ENCODE measurements at regions not wholly inside any gene's neighbourhood (a gene's known extent, or its start where the extent isn't known, plus 50 kb on each side); places are given as distances from the start of the nearest gene placed in this dataset.
"Not testable (repeated sequence)": the region's sequence is repeated elsewhere in the genome, so short reads cannot be mapped to it uniquely, and the experiment has no call there.

DNA sequence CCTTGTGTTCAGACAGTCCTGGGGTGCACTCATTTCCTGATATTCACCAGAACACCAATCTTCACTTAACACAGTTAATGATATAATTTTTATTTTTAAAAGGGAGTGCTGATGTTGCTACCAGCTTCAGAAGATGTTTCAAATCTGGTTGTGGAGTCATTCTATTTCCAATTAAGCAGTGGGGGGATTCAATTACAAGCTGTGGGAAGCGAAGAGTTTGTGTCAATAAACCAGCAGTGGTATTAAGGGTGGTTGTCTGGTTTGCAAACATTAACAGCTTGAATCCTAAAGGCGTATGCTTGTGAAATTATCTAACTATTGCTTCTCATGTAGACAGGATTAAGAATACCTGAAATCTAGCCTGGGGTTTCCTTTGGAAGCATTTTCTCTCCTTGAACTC lies 1637.5 kb upstream of the GOT2 start:
- no peaks in the 10 kb centered on the region for H3K9me3 ChIP-seq
- H3K27me3 ChIP-seq, result no peaks in the 10 kb centered on the region
- TF ChIP-seq EP300 (IDR thresholded peaks at IDR 0.05), result no peak
- TF ChIP-seq, protein P1, sequence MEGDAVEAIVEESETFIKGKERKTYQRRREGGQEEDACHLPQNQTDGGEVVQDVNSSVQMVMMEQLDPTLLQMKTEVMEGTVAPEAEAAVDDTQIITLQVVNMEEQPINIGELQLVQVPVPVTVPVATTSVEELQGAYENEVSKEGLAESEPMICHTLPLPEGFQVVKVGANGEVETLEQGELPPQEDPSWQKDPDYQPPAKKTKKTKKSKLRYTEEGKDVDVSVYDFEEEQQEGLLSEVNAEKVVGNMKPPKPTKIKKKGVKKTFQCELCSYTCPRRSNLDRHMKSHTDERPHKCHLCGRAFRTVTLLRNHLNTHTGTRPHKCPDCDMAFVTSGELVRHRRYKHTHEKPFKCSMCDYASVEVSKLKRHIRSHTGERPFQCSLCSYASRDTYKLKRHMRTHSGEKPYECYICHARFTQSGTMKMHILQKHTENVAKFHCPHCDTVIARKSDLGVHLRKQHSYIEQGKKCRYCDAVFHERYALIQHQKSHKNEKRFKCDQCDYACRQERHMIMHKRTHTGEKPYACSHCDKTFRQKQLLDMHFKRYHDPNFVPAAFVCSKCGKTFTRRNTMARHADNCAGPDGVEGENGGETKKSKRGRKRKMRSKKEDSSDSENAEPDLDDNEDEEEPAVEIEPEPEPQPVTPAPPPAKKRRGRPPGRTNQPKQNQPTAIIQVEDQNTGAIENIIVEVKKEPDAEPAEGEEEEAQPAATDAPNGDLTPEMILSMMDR (IDR thresholded peaks at IDR 0.05), result no peak
- TF ChIP-seq POLR2A (IDR thresholded peaks at IDR 0.05), result no peak
- TF ChIP-seq POLR2AphosphoS5 (IDR thresholded peaks at IDR 0.05), result no peak
- WGBS, result 88% methylated on average over 2 of the region's 2 CpGs
- no peaks in the 10 kb centered on the region for H3K4me1 ChIP-seq
- H3K27ac ChIP-seq, result no peak overlapping the region
- H3K4me3 ChIP-seq, result no peak overlapping the region
- DNase-seq (ENCODE audit: low spot score in 2 of 2), result no peak
- H3K36me3 ChIP-seq, result no peaks in the 10 kb centered on the region

DNA sequence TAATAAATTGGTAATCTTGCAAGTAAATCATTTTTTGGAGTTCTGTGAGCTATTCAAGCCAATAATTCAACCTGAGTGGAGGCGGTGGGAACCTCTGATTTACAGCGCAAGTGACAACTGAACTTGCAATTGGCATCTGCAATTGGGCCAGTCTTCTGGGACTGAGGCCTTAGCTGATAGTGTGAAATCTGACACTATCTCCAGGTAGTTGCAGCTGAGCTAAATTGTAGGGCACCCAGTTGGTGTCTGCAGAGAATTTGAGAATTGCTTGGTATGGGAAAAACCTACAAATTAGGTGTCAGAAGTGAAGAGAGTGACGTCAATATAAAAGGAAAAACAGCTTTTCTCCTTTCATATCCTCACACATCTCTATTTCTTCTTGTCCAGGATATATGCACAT lies 1633.6 kb upstream of the GOT2 start:
- Histone ChIP-seq H3K4me1 (no peaks in the 10 kb centered on the region), H3K27me3 (no peaks in the 10 kb centered on the region), H3K36me3 (no peaks in the 10 kb centered on the region), H3K27ac (no peak overlapping the region), H3K4me3 (no peak overlapping the region), H3K9me3 (no peaks in the 10 kb centered on the region)
- TF ChIP-seq POLR2AphosphoS5 (IDR thresholded peaks at IDR 0.05), result no peak
- no peak for TF ChIP-seq EP300 (IDR thresholded peaks at IDR 0.05)
- TF ChIP-seq POLR2A (IDR thresholded peaks at IDR 0.05), result no peak
- TF ChIP-seq, protein P1 (IDR thresholded peaks at IDR 0.05), result no peak
- WGBS, result 81% methylated on average over 3 of the region's 3 CpGs
- DNase-seq (ENCODE audit: low spot score in 2 of 2), result no peak

DNA sequence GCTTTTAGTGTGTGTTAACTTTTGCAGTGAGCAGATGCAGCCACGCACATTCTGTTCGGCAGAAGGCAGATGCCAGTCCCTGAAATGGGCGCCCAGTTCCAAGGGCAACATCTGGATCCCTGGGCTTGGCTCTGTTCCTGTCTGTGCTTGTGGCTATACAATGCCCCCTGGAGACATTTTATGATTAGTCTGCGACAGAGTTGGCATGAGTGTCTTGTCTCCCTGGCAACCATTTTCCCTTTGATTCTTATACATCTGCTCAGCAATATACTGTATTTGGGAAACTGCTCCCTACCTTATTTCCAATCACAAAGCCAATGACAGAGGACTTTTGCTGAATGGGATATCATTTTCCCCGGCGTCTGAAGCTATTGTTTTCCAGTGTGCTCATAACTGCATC lies 1629.5 kb upstream of the GOT2 start:
- no peaks in the 10 kb centered on the region for H3K4me1 ChIP-seq
- no peak overlapping the region for H3K4me3 ChIP-seq
- no peaks in the 10 kb centered on the region for H3K9me3 ChIP-seq
- 57% methylated on average over 6 of the region's 6 CpGs for WGBS
- TF ChIP-seq POLR2AphosphoS5 (IDR thresholded peaks at IDR 0.05) (no peak), POLR2A (IDR thresholded peaks at IDR 0.05) (no peak), EP300 (IDR thresholded peaks at IDR 0.05) (no peak)
- TF ChIP-seq, protein P1 (IDR thresholded peaks at IDR 0.05), result no peak
- no peaks in the 10 kb centered on the region for H3K36me3 ChIP-seq
- no peak overlapping the region for H3K27ac ChIP-seq
- no peaks in the 10 kb centered on the region for H3K27me3 ChIP-seq
- DNase-seq (ENCODE audit: low spot score in 2 of 2), result no peak

DNA sequence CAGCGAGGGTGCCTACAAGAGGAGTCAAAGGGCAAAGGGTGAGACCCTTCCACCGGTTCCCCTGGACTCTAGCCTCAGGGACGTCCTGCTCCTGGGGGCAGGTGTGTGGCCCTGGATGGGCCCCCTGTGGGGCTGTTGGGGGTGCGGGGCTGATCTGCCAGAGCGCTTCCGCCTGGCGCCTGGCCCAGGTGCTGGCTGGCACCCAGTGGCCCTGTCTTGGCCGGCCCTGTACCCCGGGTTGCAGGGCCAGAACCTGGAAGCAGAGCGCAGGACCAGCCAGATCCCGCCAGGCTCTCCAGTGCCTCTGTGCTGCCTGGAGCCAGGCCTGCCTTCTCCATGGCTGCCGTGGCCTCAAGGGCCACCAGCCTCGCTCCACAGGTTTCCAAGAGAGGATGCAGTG lies 1625.8 kb upstream of the GOT2 start:
- DNase-seq (ENCODE audit: low spot score in 2 of 2); H3K4me3 ChIP-seq; H3K9me3 ChIP-seq; H3K4me1 ChIP-seq; H3K27me3 ChIP-seq; H3K27ac ChIP-seq; H3K36me3 ChIP-seq: not testable (repeated sequence)
- WGBS, result 91% methylated on average over 3 of the region's 13 CpGs

DNA sequence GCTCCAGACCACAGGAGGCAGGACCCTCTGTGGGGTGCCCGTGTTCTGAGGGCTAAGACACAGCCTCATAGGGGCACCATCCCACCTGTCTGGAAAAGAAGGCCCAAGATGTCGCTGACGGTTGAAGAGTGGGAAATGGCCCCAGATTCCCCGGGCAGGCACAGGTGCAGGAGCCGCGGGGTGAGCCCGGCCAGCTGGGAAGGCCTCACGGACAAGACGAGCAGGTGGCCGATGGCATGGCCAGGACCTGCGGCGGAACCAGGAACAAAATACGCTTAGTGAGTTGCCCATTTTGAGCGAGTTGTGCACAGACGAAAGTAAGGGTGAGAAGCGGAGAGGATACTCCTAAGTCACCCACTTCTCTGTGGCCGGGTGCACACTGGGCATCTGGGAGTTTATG lies 1625.3 kb upstream of the GOT2 start:
- not testable (repeated sequence) for DNase-seq (ENCODE audit: low spot score in 2 of 2); H3K27ac ChIP-seq
- WGBS, result 95% methylated on average over 15 of the region's 17 CpGs

DNA sequence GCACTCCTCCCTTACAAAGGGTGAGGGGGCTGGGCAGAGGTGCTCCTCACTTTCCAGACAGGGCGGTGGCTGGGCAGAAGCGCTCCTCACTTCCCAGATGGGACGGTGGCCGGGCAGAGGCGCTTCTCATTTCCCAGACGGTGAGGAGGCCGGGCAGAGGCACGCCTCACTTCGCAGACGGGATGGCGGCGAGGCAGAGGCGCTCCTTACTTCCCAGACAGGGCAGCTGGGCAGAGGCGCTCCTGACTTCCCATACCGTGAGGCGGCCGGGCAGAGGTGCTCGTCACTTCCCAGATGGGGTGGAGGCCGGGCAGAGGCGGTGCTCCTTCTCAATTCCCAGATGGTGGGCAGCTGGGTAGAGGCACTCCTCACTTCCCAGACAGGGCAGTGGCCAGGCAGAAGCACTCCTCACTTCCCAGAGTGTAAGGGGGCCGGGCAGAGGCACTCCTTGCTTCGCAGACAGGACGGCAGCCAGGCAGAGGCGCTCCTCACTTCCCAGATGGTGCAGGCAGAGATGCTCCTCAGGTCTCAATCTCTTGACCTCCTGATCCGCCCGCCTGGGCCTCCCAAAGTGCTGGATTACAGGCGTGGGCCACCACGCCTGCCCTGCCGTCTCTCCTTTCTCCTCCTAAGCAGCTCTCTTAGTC lies 1623.9 kb upstream of the GOT2 start:
- WGBS, result 95% methylated on average over 23 of the region's 29 CpGs
- DNase-seq (ENCODE audit: low spot score in 2 of 2); H3K9me3 ChIP-seq; H3K27ac ChIP-seq; H3K4me3 ChIP-seq; H3K27me3 ChIP-seq; H3K36me3 ChIP-seq; H3K4me1 ChIP-seq: not testable (repeated sequence)

More for the DNA sequence above, 1625.3 kb upstream of the GOT2 start:
- not testable (repeated sequence) for H3K36me3 ChIP-seq, H3K27me3 ChIP-seq, H3K4me1 ChIP-seq, H3K9me3 ChIP-seq, H3K4me3 ChIP-seq

DNA sequence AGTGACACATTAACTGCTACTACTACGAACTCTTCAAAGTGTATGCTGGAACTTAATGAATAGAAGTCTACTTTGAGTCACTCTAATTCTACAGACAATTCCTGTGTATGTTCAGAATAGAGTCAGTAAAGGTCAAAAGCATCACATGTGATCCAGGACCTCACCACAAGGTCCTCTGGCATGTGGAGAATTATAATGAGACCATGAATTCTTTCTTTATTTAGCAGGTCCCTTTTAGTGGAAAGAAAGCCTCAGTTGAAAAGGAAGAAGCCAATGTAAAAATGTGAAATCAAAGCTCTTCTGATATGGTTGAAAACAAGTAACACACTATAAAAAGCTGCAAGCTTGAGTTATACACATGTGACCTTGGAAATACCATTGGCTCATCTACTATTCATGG lies 1612.1 kb upstream of the GOT2 start:
- Histone ChIP-seq H3K4me1 (no peaks in the 10 kb centered on the region), H3K36me3 (no peaks in the 10 kb centered on the region), H3K27ac (no peak overlapping the region), H3K4me3 (no peak overlapping the region), H3K27me3 (no peaks in the 10 kb centered on the region), H3K9me3 (no peaks in the 10 kb centered on the region)
- TF ChIP-seq, protein P1 (IDR thresholded peaks at IDR 0.05), result no peak
- no peak for TF ChIP-seq EP300 (IDR thresholded peaks at IDR 0.05)
- no peak for TF ChIP-seq POLR2AphosphoS5 (IDR thresholded peaks at IDR 0.05)
- TF ChIP-seq POLR2A (IDR thresholded peaks at IDR 0.05), result no peak
- DNase-seq (ENCODE audit: low spot score in 2 of 2), result no peak
- 80% methylated on average over 1 of the region's 1 CpG for WGBS
